HG03060 (cell line): ENCODE measurements at regions not wholly inside any gene's neighbourhood (a gene's known extent, or its start where the extent isn't known, plus 50 kb on each side); places are given as distances from the start of the nearest gene placed in this dataset.

ENCODE experiments used
- ATAC-seq: cut with Tn5 transposase; IDR thresholded peaks from one replicate; pipeline ENCODE4 v1.9.1; 2021; ENCODE audit warnings: low read depth, moderate number of reproducible peaks; ENCODE audit not compliant: unreplicated experiment

GRCh38 chrX:45794995-45795337 is 594.3 kb upstream of the DIPK2B start:
- ATAC-seq: no peak

DNA sequence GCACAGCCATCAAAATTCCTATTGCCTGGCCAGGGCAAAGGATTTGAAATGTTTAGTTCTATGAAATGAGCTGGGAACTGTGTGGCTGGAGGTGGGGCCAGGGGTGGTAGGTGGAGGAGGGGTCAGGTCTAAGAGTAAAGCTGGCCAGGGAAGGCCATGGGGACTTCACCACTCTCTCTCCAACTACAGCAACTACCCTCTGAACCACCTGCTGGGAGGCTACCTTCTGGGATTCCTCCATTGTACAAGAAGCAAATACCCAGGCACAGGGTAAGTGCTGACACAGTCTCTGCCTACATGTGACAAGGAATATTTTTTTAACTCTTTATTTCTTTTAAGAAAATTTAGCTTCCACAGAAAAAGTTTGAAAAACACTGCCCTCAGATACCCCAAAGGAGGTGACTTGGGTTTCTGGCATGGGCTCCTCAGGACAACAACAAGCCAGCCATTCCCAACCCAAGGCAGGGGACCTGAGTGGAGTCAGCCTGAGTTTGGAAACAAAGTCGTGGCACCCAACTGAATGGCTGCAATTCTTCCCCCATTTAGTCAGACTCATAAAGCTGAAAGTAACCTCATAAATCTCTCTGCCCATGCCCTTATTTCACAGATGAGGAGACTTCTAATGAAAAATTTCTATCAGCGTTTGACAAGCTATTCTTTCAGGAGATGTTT is 593.8 kb upstream of the DIPK2B start:
- no peak for ATAC-seq

DNA sequence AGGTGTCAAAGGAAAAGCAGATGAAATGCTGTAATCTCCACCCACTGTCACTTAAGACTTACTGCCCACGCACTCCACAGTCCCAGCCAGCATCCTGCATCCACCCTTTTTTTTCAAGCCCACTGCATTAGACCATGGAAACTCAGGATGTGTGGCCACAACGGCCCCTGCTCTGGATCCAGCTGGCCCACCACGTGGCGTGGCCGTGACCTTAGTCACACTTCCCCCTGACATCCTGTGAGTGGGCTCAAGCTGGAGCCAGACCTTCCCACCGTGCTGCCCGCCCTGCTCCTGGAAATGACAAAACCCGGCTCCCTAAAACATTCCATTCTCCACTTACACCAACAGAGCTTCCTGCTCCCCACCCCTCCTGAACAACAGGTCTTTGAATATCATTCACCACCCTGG is 588.3 kb upstream of the DIPK2B start:
- no peak for ATAC-seq

- no peak for ATAC-seq
Observed at GRCh38 chrX:45788315-45788714, 587.6 kb upstream of the DIPK2B start.

GRCh38 chrX:45784590-45784989 is 583.9 kb upstream of the DIPK2B start:
- ATAC-seq: no peak

DNA sequence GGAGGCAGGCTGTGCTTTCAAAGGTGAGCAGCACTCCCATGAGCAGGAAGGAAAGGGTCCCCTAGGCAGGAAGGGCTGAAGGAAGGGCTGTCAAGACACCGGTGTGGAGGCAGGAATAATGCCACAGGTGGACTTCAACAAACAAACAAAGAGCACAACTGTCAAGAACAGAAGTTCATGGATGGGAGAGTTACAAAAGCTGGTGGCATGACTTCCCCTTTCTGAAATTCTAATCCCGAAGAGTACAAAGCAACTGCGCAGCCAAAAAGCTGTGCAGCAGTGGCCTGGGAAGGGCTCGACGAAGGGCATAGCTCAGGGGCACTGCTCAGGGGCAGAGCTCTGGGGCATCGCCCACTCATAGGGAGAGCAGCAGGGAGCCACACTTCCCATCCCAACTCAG is 582.3 kb upstream of the DIPK2B start:
- ATAC-seq: no peak

DNA sequence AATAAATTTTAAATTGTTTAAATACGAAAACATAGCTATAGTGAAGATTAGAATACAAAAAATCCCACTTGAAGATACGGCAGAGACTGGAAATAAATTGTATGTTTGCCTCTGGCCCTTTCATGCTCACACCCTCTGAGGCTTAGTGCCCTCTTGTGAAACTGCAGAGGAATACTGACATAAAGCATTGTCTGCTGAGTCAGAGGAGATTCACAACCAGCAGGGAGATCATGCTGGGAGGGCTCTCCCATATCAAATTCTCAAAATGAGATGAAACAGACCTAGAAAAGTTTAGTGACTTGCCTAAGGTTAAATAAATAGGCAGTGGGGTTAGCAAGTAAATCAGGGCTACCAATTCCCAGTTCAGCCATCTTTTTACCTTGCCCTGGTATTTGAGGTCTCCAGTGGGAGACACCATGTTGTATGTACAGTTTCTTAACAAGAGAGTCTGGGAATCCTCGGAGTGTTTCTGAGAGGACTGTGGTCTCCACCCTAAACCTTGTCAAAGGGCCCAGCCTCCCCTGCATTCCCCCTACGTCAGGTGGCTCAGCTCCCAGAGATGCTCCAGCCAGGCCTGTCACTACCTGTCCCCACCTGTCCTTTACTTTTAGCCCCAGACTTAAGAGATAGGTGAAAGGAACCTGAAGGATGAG is 581.4 kb upstream of the DIPK2B start:
- ATAC-seq: no peak

DNA sequence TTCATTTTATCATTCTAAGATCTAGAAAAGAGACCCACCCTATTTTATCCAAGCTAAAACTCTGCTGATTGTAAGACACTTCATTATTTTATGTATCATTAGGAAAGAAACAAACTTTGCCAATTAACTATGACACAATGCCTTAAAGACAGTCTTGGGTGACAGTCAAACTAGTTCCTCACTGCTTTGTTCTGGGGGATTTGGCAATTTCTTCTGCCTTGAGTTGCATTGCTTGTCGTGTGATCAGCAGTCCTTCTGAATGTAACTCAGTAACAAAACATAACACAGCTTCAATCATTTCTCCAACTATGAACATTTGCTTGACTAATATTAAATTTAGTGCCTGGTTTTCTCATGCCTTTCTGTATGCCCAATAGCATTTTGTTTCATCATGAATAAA is 577.9 kb upstream of the DIPK2B start:
- ATAC-seq: no peak

- ATAC-seq: no peak
Observed at GRCh38 chrX:45777366-45777765, 576.7 kb upstream of the DIPK2B start.

DNA sequence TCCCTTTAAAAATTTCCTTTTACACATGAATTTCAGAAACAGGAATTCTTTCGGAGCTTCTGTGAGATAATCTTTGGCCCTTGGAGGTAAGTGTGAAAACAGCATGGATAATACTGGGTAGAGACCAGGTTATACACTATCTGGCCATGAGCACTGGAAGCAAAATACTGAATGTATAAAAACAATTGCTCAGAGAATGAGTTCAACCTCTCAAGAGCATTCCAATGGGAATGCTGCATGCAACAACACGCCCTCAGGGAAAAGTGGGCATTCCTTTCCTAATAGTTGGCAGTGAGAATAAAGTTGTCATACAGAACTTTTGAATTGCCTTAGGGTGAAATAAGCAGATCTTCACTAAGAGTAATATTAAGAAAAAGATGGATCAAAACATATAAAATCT is 574.8 kb upstream of the DIPK2B start:
- no peak for ATAC-seq

GRCh38 chrX:45774961-45775360 is 574.3 kb upstream of the DIPK2B start:
- no peak for ATAC-seq

- no peak for ATAC-seq
Observed at GRCh38 chrX:45773572-45773971, 572.9 kb upstream of the DIPK2B start.

DNA sequence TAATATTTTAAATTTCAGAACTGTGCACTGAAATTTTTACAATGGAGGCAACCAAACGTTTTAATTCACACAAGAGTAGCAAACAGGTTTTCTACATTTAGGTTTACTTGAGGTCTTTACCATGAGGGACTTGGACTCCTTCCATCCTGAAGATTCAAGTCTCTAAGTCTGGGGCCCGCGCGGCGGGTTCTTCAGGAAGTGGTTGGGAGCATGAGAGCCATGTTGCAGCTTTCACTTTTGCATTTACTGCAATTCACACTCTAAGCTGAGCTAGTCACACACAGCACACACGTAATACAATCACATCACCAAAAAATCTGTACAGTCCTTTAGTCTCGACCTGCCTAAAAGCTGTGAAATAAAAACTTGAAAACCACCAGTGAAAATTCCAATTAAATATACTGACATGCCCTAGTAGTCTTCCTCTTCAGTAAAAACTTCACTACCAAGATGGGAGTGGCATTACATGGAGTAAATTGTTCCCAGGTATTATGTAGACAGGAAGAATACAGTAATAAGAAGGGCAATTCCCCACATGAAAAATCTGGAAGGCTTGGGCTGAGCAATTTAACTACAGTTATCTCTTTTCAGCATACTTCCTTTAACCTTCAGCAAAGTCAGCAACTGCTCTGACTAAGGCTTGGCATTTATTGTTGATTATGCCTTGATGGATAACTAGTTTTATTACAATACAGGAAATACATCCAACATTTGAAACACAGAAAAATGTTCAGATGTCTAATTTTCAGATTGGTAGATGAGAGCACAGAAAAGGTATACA is 571.1 kb upstream of the DIPK2B start:
- no peak for ATAC-seq

DNA sequence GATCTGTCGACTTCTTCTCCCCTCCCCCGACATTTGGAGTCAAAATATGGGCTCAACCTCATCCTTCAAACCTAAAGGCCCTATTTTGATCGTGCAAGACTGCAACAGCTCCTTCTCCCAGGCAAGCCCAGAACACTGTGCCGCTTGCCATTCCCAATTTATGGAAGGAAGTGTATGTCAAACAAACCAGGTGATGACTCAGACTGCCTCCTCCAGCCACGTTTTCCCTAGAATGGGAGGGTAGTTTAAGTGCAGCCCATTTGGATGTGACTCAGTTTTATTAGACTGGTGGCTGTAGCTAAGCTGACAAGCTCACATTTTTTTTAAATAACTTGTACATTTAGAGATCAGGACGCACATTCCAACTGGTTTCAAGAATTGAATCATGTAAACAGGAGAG is 570.4 kb upstream of the DIPK2B start:
- ATAC-seq: no peak

DNA sequence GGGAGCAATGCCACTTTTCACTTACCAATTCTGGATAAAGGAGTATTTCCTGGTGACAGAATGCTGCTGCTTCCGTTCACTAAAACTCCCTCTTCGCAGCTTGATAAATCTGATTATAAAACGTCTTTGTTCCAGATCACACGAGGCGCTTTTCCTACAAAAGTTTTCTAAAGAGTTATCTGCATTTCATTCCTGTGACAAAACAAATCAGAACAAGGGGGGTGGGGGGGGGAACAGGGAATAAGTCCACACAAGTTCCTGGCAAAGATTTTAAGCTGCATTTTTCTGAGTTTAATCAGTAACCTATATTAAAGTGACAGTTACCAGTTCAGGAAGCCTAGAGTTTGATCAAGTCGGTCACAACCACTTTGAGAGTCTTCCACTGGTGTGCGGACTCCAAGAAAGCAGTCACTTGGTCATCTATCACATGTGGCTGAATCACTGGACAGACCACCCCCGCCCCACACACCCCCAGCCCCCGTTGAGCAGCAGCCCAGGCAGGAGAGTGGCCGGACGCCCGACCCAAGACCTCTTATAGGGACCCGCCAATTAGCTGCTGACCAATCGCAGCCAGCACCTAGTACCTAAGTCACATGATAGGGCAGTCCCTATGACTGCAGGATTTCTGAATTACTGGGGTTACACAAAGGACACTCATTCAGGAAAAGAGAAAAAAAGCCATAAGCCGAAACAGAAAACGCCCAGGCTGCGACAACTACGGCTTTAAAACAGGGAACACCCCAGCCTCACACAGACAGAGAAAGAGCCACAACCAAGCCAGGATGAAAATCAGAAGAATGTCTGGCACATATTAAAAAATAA is 569.3 kb upstream of the DIPK2B start:
- peak; percentile 82 for ATAC-seq

- no peak for ATAC-seq
Observed at GRCh38 chrX:45768666-45769236, 568.1 kb upstream of the DIPK2B start.

DNA sequence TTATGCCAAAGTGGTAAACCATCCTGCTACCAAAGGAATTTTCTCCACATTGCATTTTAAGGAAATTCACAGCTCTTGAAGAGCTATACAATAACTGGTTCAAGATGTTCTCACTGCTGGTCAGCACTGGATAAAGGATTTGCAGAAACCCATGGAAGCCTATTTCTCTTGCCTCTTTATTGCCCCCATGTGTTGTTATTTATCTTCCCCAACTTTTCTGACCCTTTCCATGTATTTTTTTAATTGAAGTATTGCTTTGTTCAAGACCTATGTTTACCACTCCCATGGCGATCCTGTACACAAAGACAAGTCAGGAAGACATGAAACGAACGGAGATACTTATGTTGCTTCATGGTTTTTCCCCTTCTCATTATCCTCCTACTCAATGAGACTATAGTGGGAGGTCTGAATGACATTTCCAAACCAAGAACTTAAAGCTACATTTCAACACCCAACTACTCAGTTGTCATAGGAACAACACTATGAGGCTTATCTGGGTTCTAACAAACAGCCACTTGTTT is 566.4 kb upstream of the DIPK2B start:
- ATAC-seq: no peak

GRCh38 chrX:45765767-45766166 is 565.1 kb upstream of the DIPK2B start:
- no peak for ATAC-seq

- ATAC-seq: no peak
Observed at GRCh38 chrX:45765281-45765680, 564.6 kb upstream of the DIPK2B start.
